Activated CD4-positive, alpha-beta T cell treated with anti-CD3 and anti-CD28 coated beads for 24 hours (primary cell): ENCODE measurements at regions not wholly inside any gene's neighbourhood (a gene's known extent, or its start where the extent isn't known, plus 50 kb on each side); places are given as distances from the start of the nearest gene placed in this dataset.
"Not testable (repeated sequence)": the region's sequence is repeated elsewhere in the genome, so short reads cannot be mapped to it uniquely, and the experiment has no call there.

Source experiments
- DNase-seq, 2 donors: peaks; one replicate each; pipeline ENCODE4 v3.0.0-alpha.2; 2020; ENCODE audit warnings: low read depth in 2 of 2

DNA sequence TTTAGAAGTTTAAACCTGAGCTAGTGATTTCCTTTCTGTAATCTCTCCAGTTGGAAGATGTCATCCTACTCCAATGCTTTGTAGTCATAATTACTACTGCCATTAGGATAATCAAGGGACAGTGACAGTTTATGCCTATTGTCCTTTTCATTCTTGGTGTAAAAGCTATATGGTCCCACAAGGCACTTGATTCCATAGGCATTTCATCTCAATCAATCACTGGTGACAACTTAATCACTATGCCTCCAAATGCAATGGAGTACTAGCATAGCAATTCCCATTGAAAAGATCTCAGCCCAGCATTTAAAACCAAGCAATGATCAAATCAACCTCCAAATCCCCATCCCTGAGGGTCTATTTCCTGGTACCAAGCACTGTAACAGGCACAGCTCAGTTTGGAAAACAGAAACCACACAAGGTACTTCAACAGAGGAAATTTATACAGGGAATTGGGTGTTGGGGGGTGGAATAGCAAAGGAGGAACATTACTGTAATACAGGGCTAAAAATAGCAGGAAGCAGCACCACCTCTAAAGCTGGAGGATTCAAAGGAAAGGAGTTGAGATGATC is 51.0 kb downstream of the FHIP2A start:
- no peak for DNase-seq

DNA sequence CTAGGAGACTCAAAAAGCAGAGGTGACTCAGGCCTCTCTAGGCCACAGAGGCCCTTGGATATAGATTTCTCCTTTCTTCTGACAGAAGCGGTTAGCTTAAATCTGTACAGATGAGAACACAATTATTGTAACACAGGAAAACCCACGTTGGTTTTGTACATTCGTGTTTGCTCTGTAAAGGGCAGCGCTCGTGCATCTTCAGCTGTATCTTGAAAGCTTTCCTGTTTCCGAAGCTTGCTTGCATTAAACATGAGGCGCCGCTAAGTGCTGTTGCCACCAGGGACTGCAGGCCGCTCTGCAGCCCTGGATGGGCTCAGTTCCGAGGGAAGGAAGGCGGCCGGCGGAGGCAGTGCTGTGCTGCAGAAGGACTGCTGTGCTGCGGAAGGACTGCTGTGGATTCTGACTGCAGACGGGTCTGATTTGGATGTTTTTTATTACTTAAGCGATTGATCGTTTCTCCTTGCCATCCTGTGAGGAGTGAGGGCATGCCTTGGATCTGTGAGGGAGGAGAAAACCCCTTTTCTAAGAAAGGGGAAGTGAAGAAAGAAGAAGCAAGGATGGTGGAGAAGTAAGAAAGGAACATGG is 53.3 kb downstream of the FHIP2A start:
- DNase-seq: no peak

DNA sequence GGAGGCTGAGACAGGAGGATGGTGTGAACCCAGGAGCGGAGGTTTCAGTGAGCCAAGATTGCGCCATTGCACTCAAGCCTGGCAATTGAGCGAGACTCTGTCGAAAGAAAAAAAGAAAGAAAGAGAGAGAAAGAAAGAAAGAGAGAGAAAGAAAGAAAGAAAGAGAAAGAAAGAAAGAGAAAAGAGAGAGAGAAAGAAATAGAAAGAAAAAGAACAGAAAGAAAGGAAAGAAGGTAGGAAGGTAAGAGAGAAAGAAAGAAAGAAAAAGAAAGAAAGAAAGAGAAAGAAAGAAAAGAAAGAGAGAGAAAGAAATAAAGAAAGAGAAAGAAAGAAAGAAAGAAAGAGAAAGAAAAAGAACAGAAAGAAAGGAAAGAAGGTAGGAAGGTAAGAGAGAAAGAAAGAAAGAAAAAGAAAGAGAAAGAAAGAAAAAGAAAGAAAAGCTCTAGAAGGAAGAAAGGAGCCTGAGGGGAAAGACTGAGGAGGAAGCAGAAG is 54.1 kb downstream of the FHIP2A start:
- not testable (repeated sequence) for DNase-seq

GRCh38 chr10:114876169-114876568 is 54.6 kb downstream of the FHIP2A start:
- DNase-seq: no peak

- peak in 1 of 2 donors; percentile 17 for DNase-seq
These were observed 55.2 kb downstream of the FHIP2A start for GRCh38 chr10:114876602-114877300.

GRCh38 chr10:114877301-114877644 is 55.7 kb downstream of the FHIP2A start:
- DNase-seq: no peak

- no peak for DNase-seq
These were observed 57.5 kb downstream of the FHIP2A start for GRCh38 chr10:114879093-114879492.

GRCh38 chr10:114879541-114880158 is 58.1 kb downstream of the FHIP2A start:
- DNase-seq: peak; percentile 7 to 20

- DNase-seq: no peak
These were observed 56.6 kb upstream of the TRUB1 start for GRCh38 chr10:114881417-114881816.

DNA sequence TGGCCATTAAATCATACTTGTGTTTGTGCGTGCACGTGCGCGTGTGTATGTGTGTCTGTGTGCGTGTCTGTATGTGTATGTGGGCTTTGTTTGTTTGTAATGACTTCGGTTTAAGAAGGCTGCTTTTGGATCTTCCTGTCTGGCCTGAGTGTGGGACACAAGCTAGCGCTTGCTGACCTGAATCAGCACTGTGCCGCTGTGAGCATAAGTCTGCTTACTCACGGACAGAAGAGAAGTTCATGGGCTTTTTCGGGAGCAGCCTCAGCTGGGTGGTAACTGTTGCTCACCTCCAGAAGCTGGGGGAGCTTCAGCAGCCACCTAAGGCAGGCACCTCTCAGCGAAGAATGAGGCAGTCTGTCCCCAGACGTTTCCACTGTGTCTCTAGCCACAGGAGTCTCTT is 56.1 kb upstream of the TRUB1 start:
- DNase-seq: no peak

GRCh38 chr10:114885443-114885842 is 52.6 kb upstream of the TRUB1 start:
- DNase-seq: no peak
